ENCODE measurements at regions not wholly inside any gene's neighbourhood (a gene's known extent, or its start where the extent isn't known, plus 50 kb on each side); places are given as distances from the start of the nearest gene placed in this dataset.
A peak's percentile ranks its signal among the peaks of the same experiment; 100 is the strongest.

DNA sequence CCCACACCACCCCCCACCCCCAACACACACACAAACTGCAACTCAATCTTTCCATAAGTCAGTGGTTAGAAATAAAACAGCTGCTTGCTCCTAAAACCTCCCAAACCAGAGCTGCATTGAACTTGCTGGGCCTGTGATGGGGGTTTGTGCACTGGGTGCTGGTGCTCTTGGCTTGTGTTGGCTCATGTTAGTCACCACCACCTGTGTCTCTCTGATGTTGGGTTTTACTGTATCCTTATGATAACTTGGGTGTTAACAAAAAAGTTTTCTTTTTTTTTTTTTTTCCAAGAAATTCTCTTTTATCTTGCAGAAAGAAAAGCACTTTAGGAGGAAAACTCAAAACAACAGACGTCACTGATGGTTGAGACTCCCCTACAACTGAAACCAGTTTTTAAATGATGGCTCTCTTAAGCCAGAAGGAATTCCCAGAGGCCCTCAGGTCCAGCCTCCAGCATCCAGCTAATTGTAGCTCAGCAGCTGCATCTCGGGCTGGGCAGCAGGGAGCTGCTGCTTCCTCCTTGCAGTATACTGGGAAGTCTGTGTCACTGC, 79.9 kb upstream of the DRD2 start:
- H3K9me3 ChIP-seq = no peaks in the 10 kb centered on the region
- no peak overlapping the region for H3K27ac ChIP-seq
- DNase-seq (no peak), ATAC-seq (no peak)
- peaks cover 0 to 4% (median 0%) of the 10 kb centered on the region in 12 donors for H3K4me1 ChIP-seq
- no peaks in the 10 kb centered on the region for H3K36me3 ChIP-seq
- WGBS, 4 donors = 32 to 58% (median 41%) methylated on average over 2 of the region's 2 CpGs
- intact Hi-C loops (cut with DNase I) = loop anchor here in 1 of 10 donors (10.0 kb wide), 1 partner anchor 180 kb away; no protein-coding TSS in a partner anchor
- TF ChIP-seq, protein P1, sequence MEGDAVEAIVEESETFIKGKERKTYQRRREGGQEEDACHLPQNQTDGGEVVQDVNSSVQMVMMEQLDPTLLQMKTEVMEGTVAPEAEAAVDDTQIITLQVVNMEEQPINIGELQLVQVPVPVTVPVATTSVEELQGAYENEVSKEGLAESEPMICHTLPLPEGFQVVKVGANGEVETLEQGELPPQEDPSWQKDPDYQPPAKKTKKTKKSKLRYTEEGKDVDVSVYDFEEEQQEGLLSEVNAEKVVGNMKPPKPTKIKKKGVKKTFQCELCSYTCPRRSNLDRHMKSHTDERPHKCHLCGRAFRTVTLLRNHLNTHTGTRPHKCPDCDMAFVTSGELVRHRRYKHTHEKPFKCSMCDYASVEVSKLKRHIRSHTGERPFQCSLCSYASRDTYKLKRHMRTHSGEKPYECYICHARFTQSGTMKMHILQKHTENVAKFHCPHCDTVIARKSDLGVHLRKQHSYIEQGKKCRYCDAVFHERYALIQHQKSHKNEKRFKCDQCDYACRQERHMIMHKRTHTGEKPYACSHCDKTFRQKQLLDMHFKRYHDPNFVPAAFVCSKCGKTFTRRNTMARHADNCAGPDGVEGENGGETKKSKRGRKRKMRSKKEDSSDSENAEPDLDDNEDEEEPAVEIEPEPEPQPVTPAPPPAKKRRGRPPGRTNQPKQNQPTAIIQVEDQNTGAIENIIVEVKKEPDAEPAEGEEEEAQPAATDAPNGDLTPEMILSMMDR (IDR thresholded peaks at IDR 0.05) = no peak
- no peak for TF ChIP-seq POLR2A (IDR thresholded peaks at IDR 0.05)
- no peak overlapping the region for H3K4me3 ChIP-seq
- H3K27me3 ChIP-seq = no peaks in the 10 kb centered on the region

- H3K9me3 ChIP-seq = no peaks in the 10 kb centered on the region
- 48 to 68% (median 60%) methylated on average over 3 of the region's 3 CpGs for WGBS, 4 donors
- H3K27me3 ChIP-seq = peaks cover 0 to 1% (median 0%) of the 10 kb centered on the region in 9 donors
- no peak overlapping the region for H3K27ac ChIP-seq
- ATAC-seq (no peak), DNase-seq (no peak)
- no peak overlapping the region for H3K4me3 ChIP-seq
- intact Hi-C loops (cut with DNase I) = loop anchor here in 1 of 10 donors (10.0 kb wide), 1 partner anchor 180 kb away; no protein-coding TSS in a partner anchor
- H3K36me3 ChIP-seq = no peaks in the 10 kb centered on the region
- no peak for TF ChIP-seq POLR2A (IDR thresholded peaks at IDR 0.05)
- TF ChIP-seq, protein P1 (IDR thresholded peaks at IDR 0.05) = no peak
- peaks cover 0 to 4% (median 0%) of the 10 kb centered on the region in 12 donors for H3K4me1 ChIP-seq
These were observed 79.3 kb upstream of the DRD2 start for GRCh38 chr11:113554526-113554925.

DNA sequence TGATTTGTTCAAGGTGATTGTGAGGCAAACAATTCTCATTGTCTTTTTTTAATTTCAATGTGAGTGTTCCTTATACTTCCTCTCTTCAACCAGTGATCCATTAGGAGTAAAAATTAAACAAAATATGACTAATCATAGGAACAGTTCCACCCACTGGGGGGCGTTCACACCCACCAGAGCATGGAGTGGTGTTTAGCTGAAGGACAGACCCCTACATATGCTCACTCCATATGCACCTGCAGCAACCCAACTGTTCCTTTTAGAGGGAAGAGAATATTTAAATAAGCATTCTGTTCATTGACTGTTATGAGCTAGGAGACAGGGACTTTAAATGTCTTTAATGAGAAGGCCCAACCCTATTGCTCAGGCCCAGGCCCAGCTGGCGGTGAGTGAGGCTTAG, 78.7 kb upstream of the DRD2 start:
- TF ChIP-seq POLR2A (IDR thresholded peaks at IDR 0.05) = no peak
- TF ChIP-seq, protein P1 (IDR thresholded peaks at IDR 0.05) = peak in 2 of 12 donors; percentile 17 to 24
- no peak overlapping the region for H3K4me3 ChIP-seq
- H3K4me1 ChIP-seq = peaks cover 0 to 4% (median 0%) of the 10 kb centered on the region in 12 donors
- DNase-seq (no peak), ATAC-seq (no peak)
- H3K9me3 ChIP-seq = no peaks in the 10 kb centered on the region
- peaks cover 0 to 7% (median 0%) of the 10 kb centered on the region in 9 donors for H3K27me3 ChIP-seq
- intact Hi-C loops (cut with DNase I) = loop anchor here in 1 of 10 donors (10.0 kb wide), 1 partner anchor 181 kb away; no protein-coding TSS in a partner anchor
- H3K36me3 ChIP-seq = no peaks in the 10 kb centered on the region
- H3K27ac ChIP-seq = no peak overlapping the region
- WGBS, 4 donors = 54 to 68% (median 57%) methylated on average over 2 of the region's 2 CpGs

- TF ChIP-seq, protein P1 (IDR thresholded peaks at IDR 0.05) = no peak
- TF ChIP-seq POLR2A (IDR thresholded peaks at IDR 0.05) = no peak
- Histone ChIP-seq H3K27me3 (peaks cover 0 to 14% (median 0%) of the 10 kb centered on the region in 9 donors), H3K27ac (no peak overlapping the region), H3K9me3 (no peaks in the 10 kb centered on the region), H3K4me3 (no peak overlapping the region), H3K4me1 (peaks cover 0 to 4% (median 0%) of the 10 kb centered on the region in 12 donors), H3K36me3 (no peaks in the 10 kb centered on the region)
- DNase-seq (no peak), ATAC-seq (peak in 2 of 4 donors; percentile 36 to 54)
- intact Hi-C loops (cut with DNase I) = loop anchor here in 1 of 10 donors (10.0 kb wide), 1 partner anchor 182 kb away; no protein-coding TSS in a partner anchor
- WGBS, 4 donors = 52 to 66% (median 58%) methylated on average over 8 of the region's 8 CpGs
These were observed 78.0 kb upstream of the DRD2 start for GRCh38 chr11:113553235-113553634.

Data from heart left ventricle (tissue), 16 donors.